T47D (cell line): ENCODE measurements at regions not wholly inside any gene's neighbourhood (a gene's known extent, or its start where the extent isn't known, plus 50 kb on each side); places are given as distances from the start of the nearest gene placed in this dataset.
A peak's percentile ranks its signal among the peaks of the same experiment; 100 is the strongest.

Experiments
- DNase-seq, 2 experiments: peaks; one replicate each; pipeline versions ENCODE4 v3.0.0 to v3.0.0-alpha.2; 2011 to 2012; ENCODE audit warnings: low read depth in 1 of 2, low spot score in 1 of 2
- JUND ChIP-seq: IDR thresholded peaks from 2 replicates; pipeline ENCODE4 v1.6.1; 2012; ENCODE audit warnings: low read depth
- in situ Hi-C: cut with HindIII; loops from 2 replicates; pipeline ENCODE4 v1.10.0; 2016; ENCODE audit warnings: low sequenced_read_pairs, low pct_unique_long_range_greater_than_20kb

DNA sequence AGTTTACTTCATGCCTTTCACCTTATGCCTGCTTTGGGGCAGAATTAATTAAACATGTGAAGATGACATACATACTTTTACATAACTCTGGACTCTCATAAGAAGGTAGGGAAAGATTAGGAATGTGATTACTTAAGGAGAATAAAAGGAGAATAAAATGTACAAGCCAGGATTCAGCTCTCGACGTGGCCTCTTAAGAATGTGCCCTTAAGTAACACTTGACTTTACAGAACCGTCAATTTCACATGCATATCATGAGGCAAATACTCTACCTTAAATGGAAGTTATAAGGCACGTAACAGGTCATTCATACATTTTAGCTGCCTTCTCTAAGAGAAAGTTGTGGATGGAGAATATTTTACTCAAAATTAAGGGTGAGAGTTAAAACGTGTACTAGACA is 263.7 kb upstream of the LMCD1 start:
- no peak for TF ChIP-seq JUND
- in situ Hi-C loops, result no loop called here
- no peak for DNase-seq

DNA sequence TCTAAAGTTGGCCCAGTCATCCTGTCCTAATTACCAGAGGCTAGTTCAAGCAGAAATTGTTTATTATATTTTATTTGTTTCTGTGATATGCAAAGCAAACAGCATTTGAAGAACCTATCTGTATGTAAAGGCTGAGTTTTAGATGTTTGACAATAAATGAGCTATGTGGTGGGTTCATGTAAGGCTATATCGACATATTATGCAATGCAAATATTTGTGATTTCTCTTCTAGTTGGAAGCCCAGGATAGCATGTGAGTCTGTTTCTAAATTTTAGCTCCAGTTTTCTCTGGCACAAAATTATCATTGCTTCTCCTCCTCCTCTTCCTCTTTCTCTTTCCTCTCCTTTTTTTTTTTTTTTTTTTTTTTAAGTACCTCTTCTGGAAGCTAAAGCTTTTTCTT is 263.2 kb upstream of the LMCD1 start:
- in situ Hi-C loops, result no loop called here
- TF ChIP-seq JUND, result no peak
- DNase-seq, result no peak

DNA sequence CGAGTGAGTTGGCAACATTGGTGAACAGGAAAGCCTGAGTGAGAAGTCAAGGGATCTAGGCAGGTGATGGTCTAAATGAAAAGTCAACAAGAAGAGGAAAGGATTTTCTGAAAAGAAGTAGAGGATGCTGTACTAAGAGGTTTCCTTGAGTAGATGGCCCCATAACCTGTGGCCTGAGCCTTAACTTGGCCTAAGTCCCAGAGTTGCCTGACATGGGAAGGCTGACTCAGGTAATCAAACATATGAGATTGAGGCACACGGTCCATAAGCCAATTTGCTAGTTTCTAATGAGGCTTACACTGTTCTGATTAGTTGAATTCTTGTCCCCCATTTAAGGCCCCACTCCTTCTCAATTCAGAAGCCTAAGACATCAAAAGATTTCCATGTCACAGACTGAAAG is 262.5 kb upstream of the LMCD1 start:
- in situ Hi-C loops, result no loop called here
- no peak for DNase-seq
- TF ChIP-seq JUND, result no peak

DNA sequence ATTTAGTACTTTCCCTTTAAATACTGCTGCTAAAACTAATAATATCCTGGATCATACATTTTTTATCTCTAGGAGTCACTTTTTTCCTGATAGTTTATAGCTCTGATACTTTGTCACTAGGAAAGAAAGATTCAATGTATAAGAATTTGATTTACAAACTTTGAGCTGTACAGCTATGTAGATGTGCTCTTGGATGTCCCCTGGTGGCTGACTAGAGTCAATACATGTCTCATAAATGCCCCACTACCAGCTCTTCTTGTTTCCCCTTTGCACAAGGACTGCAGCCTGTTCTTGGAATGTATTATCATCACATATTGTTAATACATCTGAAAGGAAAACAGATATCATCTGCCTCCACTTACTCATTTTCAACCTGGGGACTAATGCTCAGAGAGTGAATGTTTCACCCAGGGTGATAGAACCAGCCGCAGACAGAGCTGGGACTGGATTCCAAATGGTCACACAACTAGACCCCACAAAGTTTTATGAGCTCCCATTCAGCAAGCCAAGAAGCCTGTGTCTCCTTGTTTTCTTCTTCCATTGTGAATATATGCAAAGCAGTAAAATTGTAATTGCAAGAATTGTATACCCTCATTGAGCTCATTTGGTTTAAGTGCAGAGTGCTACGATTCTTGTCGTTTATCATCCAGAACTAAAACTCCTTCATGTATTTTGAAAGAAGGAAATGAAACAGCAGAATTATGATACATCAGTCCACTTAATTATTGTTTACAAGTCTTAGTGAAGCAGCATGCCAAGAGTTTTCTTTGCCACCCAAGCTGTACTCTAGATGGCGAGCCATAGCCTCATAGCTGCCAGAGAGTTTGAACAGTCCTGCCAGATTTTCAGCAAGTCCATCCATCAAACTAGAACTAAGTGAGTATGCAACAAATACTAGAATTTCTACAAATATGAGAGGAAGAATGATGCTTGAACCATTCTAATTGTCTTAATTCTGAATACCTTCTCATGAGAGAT is 261.6 kb upstream of the LMCD1 start:
- peak; percentile 29 to 75 for DNase-seq
- in situ Hi-C loops, result no loop called here
- TF ChIP-seq JUND, result no peak

DNA sequence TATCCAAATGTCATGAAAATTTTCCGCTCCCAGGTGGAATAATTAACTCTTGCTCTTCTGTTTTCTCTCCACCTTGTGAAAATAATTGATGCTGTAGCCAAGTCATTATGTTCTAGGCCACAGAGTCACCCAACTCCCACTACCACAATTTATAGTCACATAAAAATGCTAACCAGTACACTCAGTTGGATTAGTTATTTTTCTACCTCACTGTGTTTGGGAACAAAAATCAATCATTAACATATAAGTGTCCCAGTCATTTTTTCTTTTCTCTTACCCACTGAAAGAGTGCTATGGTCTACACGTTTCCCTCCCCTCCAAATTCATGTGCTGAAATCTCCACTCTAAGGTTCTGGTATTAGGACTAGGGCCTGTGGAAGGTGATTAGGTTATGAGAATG is 255.6 kb upstream of the LMCD1 start:
- in situ Hi-C loops, result no loop called here
- TF ChIP-seq JUND, result no peak
- DNase-seq, result no peak

DNA sequence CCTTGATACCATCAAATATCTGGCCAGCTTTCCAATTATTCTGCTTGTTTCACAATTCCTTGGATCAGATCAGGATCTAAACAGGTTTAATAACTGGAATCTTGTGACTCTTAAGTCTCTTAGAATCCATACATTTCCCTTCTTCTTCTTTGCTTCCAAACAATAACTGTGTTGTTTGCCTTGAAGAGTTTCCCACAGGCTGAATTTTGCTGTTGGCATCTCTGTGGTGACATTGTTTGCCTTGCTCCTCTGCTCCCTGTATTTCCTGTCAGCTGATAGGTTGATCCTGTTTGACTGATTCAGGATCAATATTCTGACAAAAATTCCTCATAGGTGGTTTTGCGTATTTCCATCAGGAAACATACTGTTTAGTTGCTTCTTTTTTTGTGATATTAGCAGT is 248.4 kb upstream of the LMCD1 start:
- DNase-seq, result no peak
- in situ Hi-C loops, result no loop called here
- no peak for TF ChIP-seq JUND

DNA sequence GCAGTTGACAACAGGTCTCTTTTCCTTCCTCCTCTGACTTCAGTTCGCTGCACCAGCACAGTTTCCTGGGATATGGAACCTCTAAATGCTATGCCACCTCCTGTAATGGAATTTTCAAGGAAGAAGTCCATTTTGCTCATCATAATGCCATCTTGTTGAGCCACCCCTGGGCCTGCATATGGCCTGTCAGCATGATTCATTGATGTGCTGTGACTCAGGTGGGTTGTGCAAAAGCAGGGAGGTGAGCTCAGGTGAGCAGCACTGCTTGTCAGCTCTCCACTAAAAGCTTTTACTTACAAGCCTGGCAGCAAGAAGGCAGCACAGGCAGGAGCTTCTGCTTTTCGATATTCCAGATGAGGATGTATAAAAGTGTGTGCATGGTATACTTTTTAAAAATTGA is 247.1 kb upstream of the LMCD1 start:
- in situ Hi-C loops, result no loop called here
- TF ChIP-seq JUND, result no peak
- no peak for DNase-seq

DNA sequence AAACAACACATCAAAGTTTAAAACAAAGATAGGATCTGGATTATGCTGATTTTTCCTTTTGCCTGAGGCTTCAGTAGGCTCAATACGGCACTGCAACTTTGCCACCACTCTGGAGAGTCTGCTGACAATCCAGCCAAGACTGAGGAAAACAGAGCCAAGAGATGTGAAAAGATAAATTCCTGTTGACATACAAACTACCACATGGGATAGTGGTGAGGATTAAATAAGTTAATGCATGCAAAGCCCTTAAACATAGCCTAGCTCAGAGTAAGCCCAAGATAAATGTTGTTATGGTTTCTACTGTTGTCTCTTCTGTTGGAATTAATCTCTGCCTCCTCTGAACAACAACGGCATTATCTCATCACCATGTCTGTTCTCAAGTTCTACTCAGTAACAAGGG is 245.9 kb upstream of the LMCD1 start:
- in situ Hi-C loops, result no loop called here
- peak in 1 of 2 experiments; percentile 47 for DNase-seq

DNA sequence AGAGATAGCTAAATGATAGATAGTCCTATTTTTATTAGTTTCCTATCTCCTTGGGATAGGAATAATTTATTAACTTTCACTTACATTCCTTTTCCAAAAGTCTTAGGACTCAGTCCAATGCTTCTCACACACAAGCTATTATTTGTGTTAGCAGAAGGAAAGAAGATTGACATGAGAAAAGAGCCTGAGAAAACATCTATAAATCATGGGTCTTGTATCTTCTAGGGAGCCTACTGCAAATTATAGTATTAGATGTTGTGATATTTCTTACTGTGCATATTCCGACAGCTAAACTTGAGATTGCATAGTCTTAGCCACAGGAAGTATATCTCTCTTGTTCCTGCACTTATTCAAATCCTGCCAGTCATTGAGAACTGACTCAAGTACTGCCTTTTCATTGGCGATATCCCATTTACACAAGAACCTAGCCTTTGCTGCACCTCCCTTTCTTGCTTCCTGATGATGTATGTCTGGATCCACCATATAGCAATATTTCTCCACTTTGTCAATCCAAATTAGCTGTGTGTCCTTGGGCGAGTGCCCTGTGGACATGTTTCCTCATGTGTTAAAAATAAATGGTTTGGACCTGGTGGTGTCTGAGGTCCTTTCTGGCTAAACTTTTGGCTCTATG is 245.1 kb upstream of the LMCD1 start:
- in situ Hi-C loops, result no loop called here
- TF ChIP-seq JUND, result no peak
- DNase-seq, result no peak

More for the DNA sequence above, 245.9 kb upstream of the LMCD1 start:
- no peak for TF ChIP-seq JUND

DNA sequence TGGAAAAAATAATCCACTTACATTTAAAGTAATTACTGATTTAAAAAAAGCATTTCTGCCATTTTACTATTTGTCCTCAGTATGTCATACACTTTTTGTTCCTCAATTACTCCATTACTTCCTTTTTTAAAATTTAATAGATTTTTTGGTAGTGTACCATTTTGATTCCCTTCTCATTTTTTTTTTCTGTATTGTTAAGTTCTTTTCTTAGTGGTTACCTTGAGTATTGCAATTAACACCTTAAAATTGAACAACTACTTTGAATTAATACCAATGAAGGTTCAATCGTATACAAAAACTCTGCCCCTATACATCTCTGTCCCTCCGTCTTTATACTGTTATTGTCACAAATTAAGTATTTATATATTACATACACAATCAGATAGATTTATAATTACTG is 240.6 kb upstream of the LMCD1 start:
- no peak for TF ChIP-seq JUND
- no peak for DNase-seq
- in situ Hi-C loops, result no loop called here

DNA sequence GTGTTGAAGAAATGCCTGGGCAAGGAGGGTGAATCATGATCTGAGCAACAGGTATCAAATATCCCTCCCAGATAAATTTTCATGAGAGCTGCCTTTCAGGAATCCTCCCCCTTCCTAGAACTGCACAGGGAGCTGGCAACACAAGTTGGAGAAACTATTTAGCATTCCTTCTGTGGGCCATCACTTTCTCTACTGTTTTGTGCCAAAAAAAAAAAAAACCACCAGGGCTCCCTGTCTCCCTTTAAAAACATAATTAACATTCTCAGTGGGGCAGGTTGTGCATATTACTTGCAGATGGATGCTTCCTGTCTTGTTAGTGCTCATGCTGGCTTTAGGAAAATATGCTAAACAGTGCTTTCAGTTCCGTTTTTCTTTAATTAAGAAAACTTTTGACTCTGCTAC is 234.9 kb upstream of the LMCD1 start:
- DNase-seq, result no peak
- no peak for TF ChIP-seq JUND
- in situ Hi-C loops, result no loop called here

DNA sequence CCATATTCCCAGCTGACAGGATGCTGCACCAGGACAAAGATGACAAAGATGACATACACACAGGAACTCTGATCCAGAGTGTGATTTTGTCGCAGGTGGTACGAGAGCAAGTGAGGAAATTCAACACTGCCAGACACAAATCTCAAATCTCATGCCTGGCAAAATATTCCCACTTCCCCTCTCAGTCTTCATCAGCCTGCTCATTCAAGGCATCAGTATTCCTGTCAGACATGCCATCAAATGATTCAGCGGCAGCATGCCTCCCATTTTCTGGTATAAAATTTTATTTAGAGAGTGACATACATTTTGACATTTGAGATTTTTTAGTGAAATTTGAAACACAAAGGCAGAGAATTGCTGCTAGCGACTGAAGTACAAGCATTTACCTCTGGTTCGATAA is 228.1 kb upstream of the LMCD1 start:
- no peak for TF ChIP-seq JUND
- in situ Hi-C loops, result no loop called here
- DNase-seq, result no peak

DNA sequence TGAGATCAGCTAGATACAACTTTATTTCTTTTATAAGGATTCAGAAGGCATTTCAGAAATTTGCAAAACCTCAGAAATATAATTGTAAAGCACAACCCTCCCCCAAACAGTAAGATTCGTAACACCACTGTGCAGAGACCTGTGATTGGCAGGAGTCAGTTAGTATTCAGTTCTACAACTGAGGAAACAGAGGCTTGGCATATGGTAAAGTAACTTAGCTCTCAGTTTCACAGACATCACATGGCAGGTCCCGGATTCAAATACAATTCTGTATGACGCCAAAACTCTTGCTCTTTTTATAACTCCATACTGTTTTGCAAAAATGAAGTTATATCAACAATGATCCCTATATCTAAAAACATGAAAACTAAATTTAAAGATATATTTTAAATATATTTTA is 225.6 kb upstream of the LMCD1 start:
- DNase-seq, result no peak
- TF ChIP-seq JUND, result no peak
- in situ Hi-C loops, result no loop called here
